Mesodermal cell (in vitro differentiated cells): ENCODE measurements at regions not wholly inside any gene's neighbourhood (a gene's known extent, or its start where the extent isn't known, plus 50 kb on each side); places are given as distances from the start of the nearest gene placed in this dataset.

ENCODE experiments used
- H3K27ac ChIP-seq: 2 replicates; pipeline ENCODE4 v1.7.0; 2013; ENCODE audit warnings: mild to moderate bottlenecking, low read depth, low read length, moderate library complexity; ENCODE audit not compliant: severe bottlenecking
- H3K36me3 ChIP-seq: 2 replicates; pipeline ENCODE4 v1.7.1; 2013; ENCODE audit warnings: mild to moderate bottlenecking, low read length, moderate library complexity; ENCODE audit not compliant: control insufficient read depth, insufficient read depth
- H3K4me1 ChIP-seq: one replicate; pipeline ENCODE4 v1.7.1; 2013; ENCODE audit warnings: mild to moderate bottlenecking, low read length; ENCODE audit not compliant: insufficient read depth, control insufficient read depth, poor library complexity, severe bottlenecking
- H3K4me3 ChIP-seq: 2 replicates; pipeline ENCODE4 v1.7.0; 2013; ENCODE audit warnings: low read length, control low read depth, mild to moderate bottlenecking; ENCODE audit not compliant: insufficient read depth, poor library complexity, severe bottlenecking; ENCODE audit errors: extremely low read depth
- H3K9me3 ChIP-seq: 2 replicates; pipeline ENCODE4 v1.7.1; 2013; ENCODE audit warnings: mild to moderate bottlenecking, low read length, moderate library complexity; ENCODE audit not compliant: control insufficient read depth
- WGBS, 2 experiments: methylation state at CpG; one replicate each; pipeline ENCODE4 v1.1.5; 2013; ENCODE audit warnings: missing lambda C conversion rate in 2 of 2; ENCODE audit not compliant: insufficient coverage in 2 of 2; 5-methylcytosine and 5-hydroxymethylcytosine counted together

DNA sequence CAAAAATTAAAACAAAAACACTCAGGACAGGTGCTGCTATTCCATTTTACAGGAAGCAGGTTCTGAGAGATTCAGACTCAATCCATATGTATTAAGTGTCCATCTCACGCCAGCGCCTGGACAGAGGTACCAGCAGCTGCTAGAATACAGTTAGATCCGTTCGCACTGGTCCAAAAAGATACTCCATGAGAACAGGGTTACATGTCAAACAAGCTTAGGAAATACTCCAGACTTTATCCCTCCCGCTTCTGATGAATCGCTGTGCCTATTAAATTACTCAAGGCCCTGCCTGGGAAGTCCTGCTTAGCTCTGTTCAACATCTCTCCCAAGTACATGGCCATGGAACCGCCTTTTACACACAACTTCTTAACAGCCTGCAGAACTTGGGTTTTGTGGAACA lies 50.2 kb upstream of the SLC35C1 start:
- 94 to 99% methylated on average over 6 of the region's 7 CpGs for WGBS, 2 experiments
- H3K4me3 ChIP-seq: no peak overlapping the region
- peak overlapping the region; percentile 18 for H3K27ac ChIP-seq
- H3K36me3 ChIP-seq: no peaks in the 10 kb centered on the region
- peaks cover 33% of the 10 kb centered on the region for H3K4me1 ChIP-seq
- H3K9me3 ChIP-seq: no peaks in the 10 kb centered on the region

DNA sequence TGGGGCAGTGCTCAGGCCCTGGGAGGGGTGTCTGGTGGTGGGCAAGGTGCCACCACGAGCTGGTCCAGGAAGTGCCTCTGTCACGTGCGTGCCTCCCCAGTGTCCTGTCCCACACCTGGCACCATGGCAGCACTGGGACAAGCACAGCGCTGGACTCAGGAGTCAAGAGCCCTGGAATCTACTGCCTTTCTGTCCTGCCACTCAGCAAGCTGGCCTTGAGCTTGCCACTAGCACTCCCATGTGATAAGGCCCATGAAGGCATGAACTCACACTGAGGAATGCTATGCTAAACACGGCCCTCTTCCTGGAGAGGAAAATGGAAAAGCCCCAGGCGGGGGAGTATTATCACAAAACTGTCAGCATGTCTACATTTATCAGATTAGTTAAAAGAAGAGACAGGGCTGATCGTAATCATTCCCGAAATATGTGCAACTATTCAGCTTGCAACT lies 50.7 kb upstream of the SLC35C1 start:
- no peaks in the 10 kb centered on the region for H3K36me3 ChIP-seq
- H3K4me3 ChIP-seq: no peak overlapping the region
- WGBS, 2 experiments: 73 to 74% methylated on average over 7 of the region's 8 CpGs
- H3K9me3 ChIP-seq: no peaks in the 10 kb centered on the region
- peaks cover 33% of the 10 kb centered on the region for H3K4me1 ChIP-seq
- no peak overlapping the region for H3K27ac ChIP-seq

DNA sequence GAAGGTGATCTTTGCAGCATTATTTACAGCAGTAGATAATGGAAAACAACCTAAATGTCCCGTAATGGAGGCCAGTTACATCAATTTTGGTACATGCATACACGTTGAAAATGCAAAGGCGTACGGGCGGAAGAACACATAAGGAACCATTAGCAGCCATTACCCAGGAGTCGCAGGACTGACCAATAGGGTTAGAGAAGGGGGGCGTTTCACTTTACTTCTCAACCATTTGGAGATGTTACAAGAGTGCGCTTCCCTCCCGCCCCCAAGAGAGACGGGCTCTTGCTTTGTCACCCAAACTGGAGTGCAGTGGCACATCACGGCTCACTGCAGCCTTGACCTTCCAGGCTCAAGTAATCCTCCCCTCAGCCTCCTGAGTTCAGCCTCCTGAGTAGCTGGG lies 52.8 kb upstream of the SLC35C1 start:
- H3K9me3 ChIP-seq: no peaks in the 10 kb centered on the region
- H3K36me3 ChIP-seq: no peaks in the 10 kb centered on the region
- 82 to 90% methylated on average over 10 to 11 of the region's 11 CpGs for WGBS, 2 experiments

DNA sequence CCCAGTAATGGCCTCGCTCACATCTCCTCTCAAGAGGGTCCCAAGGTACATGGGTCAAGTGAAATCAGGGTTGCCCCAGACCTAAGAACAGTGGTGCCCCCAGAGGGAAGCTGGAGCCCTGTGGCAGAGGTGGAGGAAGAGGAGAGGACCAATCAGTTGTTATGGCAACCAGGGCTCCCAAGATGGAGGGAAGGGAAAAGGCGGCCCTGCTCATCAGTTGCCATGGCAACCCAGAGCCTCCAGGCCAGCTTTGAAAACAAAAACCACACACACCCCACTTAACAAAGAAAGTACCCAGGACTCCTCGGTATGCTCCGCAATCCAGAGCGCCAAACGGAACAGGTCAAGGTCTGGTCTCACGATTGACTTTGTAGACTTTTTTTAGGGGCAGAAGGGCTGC lies 53.5 kb upstream of the SLC35C1 start:
- 69 to 86% methylated on average over 2 to 6 of the region's 7 CpGs for WGBS, 2 experiments
- H3K27ac ChIP-seq: no peak overlapping the region

More for the DNA sequence above, 52.8 kb upstream of the SLC35C1 start:
- peaks cover 32% of the 10 kb centered on the region for H3K4me1 ChIP-seq
- H3K4me3 ChIP-seq: no peak overlapping the region
- H3K27ac ChIP-seq: no peak overlapping the region

GRCh38 chr11:45750439-45750838 lies 54.5 kb upstream of the SLC35C1 start:
- Histone ChIP-seq H3K4me1 (peaks cover 17% of the 10 kb centered on the region), H3K36me3 (no peaks in the 10 kb centered on the region), H3K9me3 (no peaks in the 10 kb centered on the region), H3K4me3 (no peak overlapping the region), H3K27ac (no peak overlapping the region)
- 77 to 82% methylated on average over 6 to 8 of the region's 8 CpGs for whole genome bisulfite sequencing, 2 experiments

More for the DNA sequence above, 53.5 kb upstream of the SLC35C1 start:
- no peak overlapping the region for H3K4me3 ChIP-seq
- no peaks in the 10 kb centered on the region for H3K36me3 ChIP-seq
- H3K4me1 ChIP-seq: peaks cover 25% of the 10 kb centered on the region
- H3K9me3 ChIP-seq: no peaks in the 10 kb centered on the region

DNA sequence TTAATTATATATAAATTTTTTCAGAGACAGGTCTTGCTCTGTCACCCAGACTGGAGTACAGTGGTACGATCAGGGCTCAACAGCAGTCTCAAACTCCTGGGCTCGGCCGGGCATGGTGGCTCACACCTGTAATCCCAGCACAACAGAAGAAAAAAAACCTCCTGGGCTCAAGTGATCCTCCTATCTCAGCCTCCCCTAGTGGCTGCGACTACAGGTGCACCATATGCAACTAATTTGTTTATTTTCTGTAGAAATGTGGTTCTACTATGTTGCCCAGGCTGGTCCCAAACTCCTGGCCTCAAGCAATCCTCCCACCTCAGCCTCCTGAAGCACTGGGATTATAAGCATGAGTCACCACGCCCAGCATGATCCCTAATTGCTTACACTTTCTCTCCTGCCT lies 56.1 kb upstream of the SLC35C1 start:
- WGBS, 2 experiments: 100% methylated on average over 1 of the region's 5 CpGs; no CpG with 5 or more reads in 1 of the 2 experiments
- H3K4me3 ChIP-seq: no peak overlapping the region
- no peak overlapping the region for H3K27ac ChIP-seq
- H3K4me1 ChIP-seq: peaks cover 7% of the 10 kb centered on the region
- no peaks in the 10 kb centered on the region for H3K36me3 ChIP-seq
- H3K9me3 ChIP-seq: no peaks in the 10 kb centered on the region

DNA sequence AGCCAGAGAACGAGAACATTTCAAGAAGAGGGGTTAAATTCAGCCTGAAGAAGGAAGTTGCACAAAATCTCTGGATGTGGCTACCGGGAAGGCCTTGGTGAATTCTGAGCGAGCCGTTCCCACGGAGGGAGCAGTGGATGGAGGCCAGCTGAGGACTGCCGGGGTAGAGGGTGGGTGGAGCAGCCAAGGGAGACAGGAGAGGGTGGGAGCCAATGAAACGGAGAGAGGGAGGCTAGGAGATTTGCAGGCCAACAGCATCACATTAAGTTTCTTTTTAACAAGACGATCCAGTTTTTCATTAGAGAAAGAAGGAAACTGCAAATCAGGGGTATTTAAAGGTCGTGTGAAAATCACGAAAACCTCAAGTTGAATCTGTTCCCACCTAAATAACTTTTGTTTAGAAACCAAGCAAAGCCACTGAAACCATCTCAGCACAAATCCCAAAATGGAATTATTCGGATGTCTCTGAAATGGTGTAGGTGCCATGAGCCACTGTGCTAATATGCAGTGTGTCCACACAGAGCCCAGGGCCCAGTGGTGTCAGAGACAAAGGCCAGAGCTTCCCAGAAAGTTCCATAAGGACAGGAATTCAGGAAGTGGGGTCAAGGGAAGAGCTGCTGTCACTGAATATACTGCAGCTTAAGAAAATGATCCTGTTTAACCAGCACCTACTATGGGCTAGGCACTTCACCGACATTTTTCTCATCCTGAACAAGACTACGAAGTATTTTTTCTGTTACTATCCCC lies 59.7 kb upstream of the SLC35C1 start:
- peaks cover 5% of the 10 kb centered on the region for H3K4me1 ChIP-seq
- WGBS, 2 experiments: 69 to 79% methylated on average over 9 to 10 of the region's 13 CpGs
- H3K27ac ChIP-seq: no peak overlapping the region
- no peaks in the 10 kb centered on the region for H3K36me3 ChIP-seq
- no peaks in the 10 kb centered on the region for H3K9me3 ChIP-seq
- H3K4me3 ChIP-seq: no peak overlapping the region

DNA sequence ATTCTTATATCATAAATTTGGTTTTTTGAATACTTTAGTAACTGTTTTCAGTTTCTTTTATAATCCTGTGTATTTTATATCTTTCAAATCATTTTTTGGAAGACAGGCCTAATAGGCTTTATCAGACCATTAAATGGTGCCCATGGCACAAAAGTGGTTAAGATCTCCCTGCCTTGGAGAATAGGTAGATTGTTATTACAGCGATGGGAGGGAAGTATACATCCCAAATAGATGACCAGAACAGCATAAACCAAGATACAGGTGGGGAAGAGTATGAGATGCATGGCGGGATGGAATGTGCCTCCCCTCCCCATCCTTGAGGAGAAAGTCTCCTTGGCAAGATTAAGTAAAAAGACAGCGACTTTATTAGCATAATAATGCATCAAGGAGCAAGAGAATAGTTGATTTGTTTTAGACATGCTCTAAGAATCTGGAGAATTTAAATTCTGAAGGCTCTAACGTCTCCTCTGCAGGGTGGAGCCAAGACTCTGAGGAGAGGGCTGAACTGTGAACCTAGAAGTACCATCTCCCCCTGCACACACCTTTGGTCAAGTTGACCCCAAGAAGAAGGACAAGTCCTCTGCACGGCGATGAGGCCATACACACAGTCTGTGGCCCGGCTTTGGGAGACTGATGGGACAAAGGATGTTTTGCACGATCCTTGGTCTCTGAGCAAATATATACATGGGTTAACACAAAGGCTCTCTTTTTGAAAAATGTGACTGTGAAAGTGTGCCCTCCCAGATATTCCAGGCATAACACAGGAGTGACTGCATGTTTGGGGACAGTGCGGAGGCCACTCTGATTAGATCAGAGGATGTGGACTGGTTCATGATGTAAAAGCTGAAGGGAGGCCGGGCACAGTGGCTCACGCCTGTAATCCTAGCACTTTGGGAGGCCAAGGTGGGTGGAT lies 61.1 kb upstream of the SLC35C1 start:
- 73 to 83% methylated on average over 3 to 7 of the region's 11 CpGs for WGBS, 2 experiments
- H3K4me1 ChIP-seq: peaks cover 5% of the 10 kb centered on the region
- no peak overlapping the region for H3K4me3 ChIP-seq
- H3K36me3 ChIP-seq: no peaks in the 10 kb centered on the region
- H3K27ac ChIP-seq: no peak overlapping the region
- H3K9me3 ChIP-seq: no peaks in the 10 kb centered on the region

DNA sequence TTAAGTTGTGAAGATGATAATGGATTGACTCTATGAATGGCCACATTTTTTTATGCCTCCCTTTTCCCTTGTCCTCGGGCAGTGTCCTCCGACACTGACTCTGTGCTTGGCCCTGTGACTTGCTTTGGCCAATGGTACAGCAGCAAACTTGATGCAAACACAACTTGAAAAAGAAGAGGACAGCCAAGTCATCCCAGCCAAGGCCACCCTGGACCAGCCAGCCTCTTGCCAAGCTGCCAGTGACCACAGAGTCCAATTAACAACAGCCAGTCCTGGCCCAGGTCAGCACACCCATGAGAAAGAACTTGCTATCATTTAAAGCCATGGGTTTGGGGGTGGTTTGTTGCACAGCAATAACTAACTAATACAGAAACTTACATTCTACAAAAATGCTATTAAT lies 63.4 kb upstream of the SLC35C1 start:
- H3K9me3 ChIP-seq: no peaks in the 10 kb centered on the region

GRCh38 chr11:45741032-45741431 lies 63.9 kb upstream of the SLC35C1 start:
- Histone ChIP-seq H3K9me3 (peaks cover under 1% of the 10 kb centered on the region), H3K4me3 (no peak overlapping the region), H3K36me3 (no peaks in the 10 kb centered on the region), H3K27ac (no peak overlapping the region), H3K4me1 (peaks cover 5% of the 10 kb centered on the region)
- WGBS, 2 experiments: 90 to 100% methylated on average over 2 of the region's 2 CpGs

More for the DNA sequence above, 63.4 kb upstream of the SLC35C1 start:
- WGBS, 2 experiments: 89 to 96% methylated on average over 2 of the region's 2 CpGs
- peaks cover 5% of the 10 kb centered on the region for H3K4me1 ChIP-seq
- H3K27ac ChIP-seq: no peak overlapping the region
- no peak overlapping the region for H3K4me3 ChIP-seq
- H3K36me3 ChIP-seq: no peaks in the 10 kb centered on the region
